CD4-positive, alpha-beta memory T cell (primary cell): ENCODE measurements at regions not wholly inside any gene's neighbourhood (a gene's known extent, or its start where the extent isn't known, plus 50 kb on each side); places are given as distances from the start of the nearest gene placed in this dataset.

Experiments
- CTCF ChIA-PET: fragments of 350-600 bp; sonication (Branson Sonifier 250); formaldehyde crosslinking; loops from one replicate; lab custom pipeline; 2021; ENCODE audit warnings: inconsistent platforms; ENCODE audit not compliant: partially characterized antibody; lab: Charles Lee
- POLR2A ChIA-PET: fragments of 350-600 bp; sonication (Branson Sonifier 250); formaldehyde crosslinking; loops from one replicate; lab custom pipeline; 2021; ENCODE audit not compliant: partially characterized antibody; lab: Charles Lee
- DNase-seq, 5 donors: peaks; one replicate each; pipeline versions ENCODE4 v3.0.0 to v3.0.0-alpha.2; 2020 to 2022; ENCODE audit warnings: mixed read lengths in 1 of 5
- H3K27ac ChIP-seq: one replicate; pipeline ENCODE4 v1.7.0; 2013; ENCODE audit warnings: low read depth, low read length
- H3K27me3 ChIP-seq: 2 replicates; pipeline ENCODE4 v1.7.0; 2013; ENCODE audit warnings: mild to moderate bottlenecking, low read length, moderate library complexity; ENCODE audit not compliant: insufficient read depth
- H3K36me3 ChIP-seq: 2 replicates; pipeline ENCODE4 v1.7.0; 2013; ENCODE audit warnings: mild to moderate bottlenecking, low read length, moderate library complexity; ENCODE audit not compliant: insufficient read depth
- H3K4me1 ChIP-seq: 2 replicates; pipeline ENCODE4 v1.7.0; 2013; ENCODE audit warnings: mild to moderate bottlenecking, low read length, moderate library complexity; ENCODE audit not compliant: insufficient read depth
- H3K4me3 ChIP-seq, 2 donors: one replicate each; pipeline ENCODE4 v1.7.0; 2013; ENCODE audit warnings: low read length in 2 of 2, mild to moderate bottlenecking in 1 of 2
- H3K9me3 ChIP-seq, 2 donors: one replicate each; pipeline ENCODE4 v1.7.0; 2013; ENCODE audit warnings: low read length in 2 of 2, control low read depth in 1 of 2; ENCODE audit not compliant: control insufficient read depth in 1 of 2
- H3K27ac Mint-ChIP-seq, 7 donors: one replicate each; pipeline ENCODE4 v1.8.0; 2020 to 2021; ENCODE audit warnings: mixed read lengths in 7 of 7, mild to moderate bottlenecking in 6 of 7, inconsistent platforms in 3 of 7, moderate library complexity in 3 of 7
- H3K27me3 Mint-ChIP-seq, 2 donors: one replicate each; pipeline ENCODE4 v1.8.0; 2020 to 2021; ENCODE audit warnings: mixed read lengths in 2 of 2
- H3K36me3 Mint-ChIP-seq, 2 donors: one replicate each; pipeline ENCODE4 v1.8.0; 2020 to 2021; ENCODE audit warnings: mixed read lengths in 2 of 2, inconsistent platforms in 1 of 2, mild to moderate bottlenecking in 1 of 2
- H3K4me1 Mint-ChIP-seq, 4 donors: one replicate each; pipeline ENCODE4 v1.8.0; 2020 to 2021; ENCODE audit warnings: mixed read lengths in 4 of 4, mild to moderate bottlenecking in 1 of 4
- H3K4me3 Mint-ChIP-seq, 8 donors: one replicate each; pipeline ENCODE4 v1.8.0; 2020 to 2021; ENCODE audit warnings: mixed read lengths in 8 of 8, mild to moderate bottlenecking in 7 of 8, moderate library complexity in 6 of 8, inconsistent platforms in 3 of 8
- H3K9me3 Mint-ChIP-seq, 8 donors: one replicate each; pipeline ENCODE4 v1.8.0; 2020 to 2021; ENCODE audit warnings: mixed read lengths in 8 of 8, mild to moderate bottlenecking in 5 of 8, inconsistent platforms in 3 of 8, moderate library complexity in 1 of 8
- intact Hi-C: fragments of 100-400 bp; cut with micrococcal nuclease; formaldehyde crosslinking; loops from one replicate; pipeline ENCODE4 v1.15.1; 2023

DNA sequence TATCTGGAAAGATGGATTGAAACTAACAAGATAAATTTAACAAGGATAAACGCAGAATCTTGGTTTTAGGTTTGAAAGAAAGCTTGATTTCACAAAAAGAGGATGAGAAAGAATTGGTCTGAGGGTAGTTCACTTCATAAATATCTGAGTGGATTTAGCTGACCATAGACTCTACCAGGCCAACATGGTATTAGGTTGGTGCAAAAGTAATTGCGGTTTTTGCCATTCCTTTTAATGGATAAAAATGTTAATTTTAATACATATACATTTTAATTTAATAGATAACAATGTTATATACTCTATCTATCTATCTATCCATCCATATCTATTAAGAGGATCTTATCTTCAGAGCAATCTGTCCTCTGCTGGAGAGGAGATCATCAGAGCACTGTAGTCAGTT is 70.2 kb upstream of the PLXNA2 start:
- Histone ChIP-seq H3K4me1 (no peaks in the 10 kb centered on the region), H3K4me3 (no peak overlapping the region), H3K36me3 (no peaks in the 10 kb centered on the region), H3K9me3 (no peaks in the 10 kb centered on the region), H3K27ac (no peak overlapping the region), H3K27me3 (no peaks in the 10 kb centered on the region)
- peaks cover 0 to 1% (median 0%) of the 10 kb centered on the region in 8 donors for H3K9me3 Mint-ChIP-seq
- H3K27ac Mint-ChIP-seq: no peak overlapping the region
- peaks cover 6 to 9% of the 10 kb centered on the region in 2 donors for H3K27me3 Mint-ChIP-seq
- CTCF ChIA-PET: no interaction called here
- DNase-seq: no peak
- no peak overlapping the region for H3K4me3 Mint-ChIP-seq
- H3K4me1 Mint-ChIP-seq: no peaks in the 10 kb centered on the region
- no peaks in the 10 kb centered on the region for H3K36me3 Mint-ChIP-seq
- intact Hi-C loops: no loop called here
- POLR2A ChIA-PET: no interaction called here

DNA sequence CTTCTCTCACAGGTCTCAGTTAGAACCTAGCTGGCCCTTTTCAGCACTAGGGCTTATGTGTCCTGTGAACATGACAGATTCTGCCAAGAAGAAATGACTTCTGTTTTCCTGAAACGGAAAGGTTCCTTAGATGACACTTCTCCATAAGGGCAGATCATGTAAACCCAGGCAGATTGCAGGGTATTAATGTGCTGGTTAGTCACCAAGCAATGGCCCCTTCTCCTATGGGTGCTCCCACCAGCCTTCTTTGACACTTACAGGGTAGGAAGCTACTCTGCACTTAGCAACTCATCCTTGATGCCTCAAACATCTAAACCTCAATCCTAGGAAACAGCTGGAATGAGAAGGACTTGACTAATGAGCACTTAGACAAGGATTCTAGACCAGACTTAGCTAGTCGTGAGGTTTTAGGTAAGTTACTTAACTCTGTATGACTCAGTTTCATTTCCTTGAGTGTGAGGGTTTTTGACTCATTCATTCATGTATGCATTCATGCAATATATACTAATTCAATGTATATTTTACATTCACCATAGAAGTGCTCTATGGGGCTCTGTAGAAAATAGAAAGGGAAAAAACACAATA is 74.1 kb upstream of the PLXNA2 start:
- Histone ChIP-seq H3K27me3 (no peaks in the 10 kb centered on the region), H3K27ac (no peak overlapping the region), H3K9me3 (no peaks in the 10 kb centered on the region), H3K4me1 (no peaks in the 10 kb centered on the region), H3K4me3 (no peak overlapping the region), H3K36me3 (no peaks in the 10 kb centered on the region)
- no peaks in the 10 kb centered on the region for H3K4me1 Mint-ChIP-seq
- no peaks in the 10 kb centered on the region for H3K36me3 Mint-ChIP-seq
- H3K27me3 Mint-ChIP-seq: peaks cover 3 to 8% of the 10 kb centered on the region in 2 donors
- H3K27ac Mint-ChIP-seq: no peak overlapping the region
- no peak for DNase-seq
- no peak overlapping the region for H3K4me3 Mint-ChIP-seq
- intact Hi-C loops: no loop called here
- POLR2A ChIA-PET: no interaction called here
- H3K9me3 Mint-ChIP-seq: no peaks in the 10 kb centered on the region
- CTCF ChIA-PET: no interaction called here

DNA sequence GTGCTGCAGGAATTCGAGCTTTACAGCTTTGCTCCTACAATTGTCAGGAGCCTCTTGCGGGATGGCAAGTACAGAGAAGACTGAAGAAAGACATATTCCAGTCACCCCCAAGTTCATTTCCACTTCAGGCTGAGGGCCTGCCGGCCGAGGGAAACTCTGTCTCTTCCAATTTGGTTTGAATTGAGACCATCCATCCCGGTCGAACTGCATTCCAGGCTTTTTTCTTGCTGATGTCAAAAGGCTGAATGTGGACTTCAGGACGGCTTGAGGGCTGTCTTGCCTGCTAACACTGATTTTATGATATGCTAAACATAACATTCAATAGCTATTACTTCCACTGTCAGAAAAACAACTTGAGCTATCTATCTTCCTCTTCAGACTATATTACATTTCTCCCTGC is 79.8 kb upstream of the PLXNA2 start:
- H3K36me3 Mint-ChIP-seq: no peaks in the 10 kb centered on the region
- intact Hi-C loops: no loop called here
- no peaks in the 10 kb centered on the region for H3K4me1 Mint-ChIP-seq
- H3K27me3 Mint-ChIP-seq: peaks cover 2 to 18% of the 10 kb centered on the region in 2 donors
- no peak overlapping the region for H3K4me3 Mint-ChIP-seq
- Histone ChIP-seq H3K36me3 (no peaks in the 10 kb centered on the region), H3K27me3 (no peaks in the 10 kb centered on the region), H3K9me3 (no peaks in the 10 kb centered on the region), H3K27ac (no peak overlapping the region), H3K4me1 (no peaks in the 10 kb centered on the region), H3K4me3 (no peak overlapping the region)
- DNase-seq: no peak
- no peak overlapping the region for H3K27ac Mint-ChIP-seq
- ChIA-PET CTCF (no interaction called here), POLR2A (no interaction called here)
- no peaks in the 10 kb centered on the region for H3K9me3 Mint-ChIP-seq

DNA sequence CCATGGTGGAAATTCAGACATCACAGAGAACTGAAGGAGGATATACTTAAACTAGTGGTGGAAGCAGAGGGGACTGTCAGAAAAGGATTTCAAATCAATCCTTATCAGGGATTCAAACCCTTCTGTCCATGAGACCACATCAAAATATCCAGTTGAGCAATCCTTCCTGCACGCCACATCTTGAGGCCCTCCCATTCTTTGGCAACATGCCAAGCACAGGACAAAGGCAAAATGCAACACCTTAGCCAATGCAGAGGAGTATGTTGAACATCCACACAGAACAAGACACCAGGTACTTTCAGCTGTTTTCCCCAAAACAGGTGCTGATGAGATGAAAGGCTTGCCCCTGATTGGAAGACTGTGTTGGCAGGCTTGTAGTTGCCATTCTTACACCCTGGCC is 81.8 kb upstream of the PLXNA2 start:
- no peak overlapping the region for H3K27ac Mint-ChIP-seq
- Histone ChIP-seq H3K27ac (no peak overlapping the region), H3K36me3 (no peaks in the 10 kb centered on the region), H3K4me1 (no peaks in the 10 kb centered on the region), H3K4me3 (no peak overlapping the region), H3K27me3 (no peaks in the 10 kb centered on the region), H3K9me3 (no peaks in the 10 kb centered on the region)
- CTCF ChIA-PET: no interaction called here
- intact Hi-C loops: no loop called here
- no peaks in the 10 kb centered on the region for H3K36me3 Mint-ChIP-seq
- peaks cover 6 to 13% of the 10 kb centered on the region in 2 donors for H3K27me3 Mint-ChIP-seq
- no peaks in the 10 kb centered on the region for H3K9me3 Mint-ChIP-seq
- H3K4me3 Mint-ChIP-seq: no peak overlapping the region
- DNase-seq: no peak
- POLR2A ChIA-PET: no interaction called here
- no peaks in the 10 kb centered on the region for H3K4me1 Mint-ChIP-seq

DNA sequence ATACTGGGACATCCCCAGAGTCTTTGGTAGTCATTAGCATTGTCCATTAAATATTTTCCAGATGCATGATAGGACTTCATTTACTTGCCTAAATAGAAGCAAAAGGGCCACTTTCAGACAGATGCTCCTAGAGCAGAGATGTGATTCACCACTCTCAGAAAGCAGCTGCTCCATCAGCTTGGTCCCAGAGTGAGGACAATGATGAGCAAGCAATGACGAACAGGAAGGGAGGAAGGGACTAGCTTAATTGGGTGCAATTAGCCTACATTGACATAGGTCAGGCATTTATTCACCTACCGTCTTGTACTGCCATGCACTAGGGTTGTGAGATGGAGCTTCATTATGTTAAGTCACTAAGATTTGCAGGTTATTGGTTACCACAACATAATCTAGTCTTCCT is 85.1 kb upstream of the PLXNA2 start:
- H3K36me3 Mint-ChIP-seq: no peaks in the 10 kb centered on the region

DNA sequence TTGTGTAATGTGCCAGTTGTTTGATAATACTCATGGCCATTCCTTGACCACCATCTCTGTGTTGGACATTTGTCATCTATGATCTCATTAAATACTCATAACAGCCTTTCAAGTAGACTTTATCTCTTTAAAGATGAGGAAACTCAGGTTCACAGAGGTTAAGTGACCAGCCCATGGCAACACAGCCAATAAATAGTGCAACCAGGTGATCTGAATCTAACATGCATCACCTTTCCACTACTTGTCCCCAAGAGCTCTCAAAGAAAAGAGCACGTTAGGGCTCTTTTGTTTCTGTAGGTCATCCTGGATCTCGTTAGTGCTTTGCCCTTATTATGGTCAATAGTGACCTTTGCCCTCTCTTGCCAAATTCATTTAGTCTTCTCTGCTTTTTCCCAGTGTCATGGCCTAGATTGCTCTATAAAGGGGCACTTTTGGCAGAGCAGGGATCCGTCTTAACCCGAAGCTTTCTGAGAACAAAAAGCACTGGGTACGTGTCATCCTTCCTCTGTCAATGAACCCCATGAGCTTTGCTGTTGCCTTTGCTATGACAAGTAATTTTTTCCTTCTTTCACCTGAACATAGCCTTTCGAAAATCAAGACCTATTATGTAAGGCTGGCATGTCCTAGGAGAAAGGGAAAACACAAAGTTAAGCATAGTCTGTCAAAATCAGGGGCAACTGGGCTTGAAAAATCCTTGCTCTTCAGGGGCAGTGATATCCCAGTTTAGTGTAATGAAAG is 88.0 kb upstream of the PLXNA2 start:
- no peaks in the 10 kb centered on the region for H3K36me3 Mint-ChIP-seq
- no peaks in the 10 kb centered on the region for H3K9me3 Mint-ChIP-seq
- Histone ChIP-seq H3K9me3 (no peaks in the 10 kb centered on the region), H3K36me3 (no peaks in the 10 kb centered on the region), H3K4me1 (no peaks in the 10 kb centered on the region), H3K4me3 (no peak overlapping the region), H3K27me3 (no peaks in the 10 kb centered on the region), H3K27ac (no peak overlapping the region)
- H3K27me3 Mint-ChIP-seq: peaks cover 14% of the 10 kb centered on the region in 2 donors
- POLR2A ChIA-PET: no interaction called here
- DNase-seq: no peak
- H3K4me3 Mint-ChIP-seq: no peak overlapping the region
- H3K27ac Mint-ChIP-seq: no peak overlapping the region
- H3K4me1 Mint-ChIP-seq: no peaks in the 10 kb centered on the region
- CTCF ChIA-PET: no interaction called here
- intact Hi-C loops: no loop called here

More for the DNA sequence above, 85.1 kb upstream of the PLXNA2 start:
- Histone ChIP-seq H3K4me3 (no peak overlapping the region), H3K9me3 (no peaks in the 10 kb centered on the region), H3K27me3 (no peaks in the 10 kb centered on the region), H3K27ac (no peak overlapping the region), H3K36me3 (no peaks in the 10 kb centered on the region), H3K4me1 (no peaks in the 10 kb centered on the region)
- Mint-ChIP-seq H3K4me3 (no peak overlapping the region), H3K4me1 (no peaks in the 10 kb centered on the region), H3K27me3 (peaks cover 8 to 14% of the 10 kb centered on the region in 2 donors), H3K9me3 (no peaks in the 10 kb centered on the region), H3K27ac (no peak overlapping the region)
- POLR2A ChIA-PET: no interaction called here
- CTCF ChIA-PET: no interaction called here
- DNase-seq: no peak
- intact Hi-C loops: no loop called here

DNA sequence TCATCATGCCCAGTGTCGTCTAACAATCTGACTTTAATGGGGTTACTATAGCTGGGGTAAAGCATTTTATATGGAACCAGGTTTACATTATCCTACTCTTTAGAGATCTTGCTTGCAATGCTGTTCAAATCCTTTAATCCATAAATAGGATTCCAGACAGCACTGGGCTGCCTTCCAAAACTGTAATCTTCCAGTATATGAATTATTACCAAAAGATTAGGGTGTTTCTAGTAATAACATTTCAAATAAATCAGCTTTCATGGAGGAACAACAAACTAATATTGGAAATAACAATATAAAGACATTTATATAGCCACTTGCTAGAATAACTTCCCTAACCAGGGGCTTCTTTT is 88.6 kb upstream of the PLXNA2 start:
- ChIA-PET POLR2A (no interaction called here), CTCF (no interaction called here)
- Mint-ChIP-seq H3K4me1 (no peaks in the 10 kb centered on the region), H3K27ac (no peak overlapping the region), H3K4me3 (no peak overlapping the region), H3K27me3 (peaks cover 14 to 15% of the 10 kb centered on the region in 2 donors), H3K9me3 (no peaks in the 10 kb centered on the region), H3K36me3 (no peaks in the 10 kb centered on the region)
- Histone ChIP-seq H3K4me1 (no peaks in the 10 kb centered on the region), H3K9me3 (no peaks in the 10 kb centered on the region), H3K36me3 (no peaks in the 10 kb centered on the region), H3K4me3 (no peak overlapping the region), H3K27ac (no peak overlapping the region), H3K27me3 (no peaks in the 10 kb centered on the region)
- DNase-seq: no peak
- intact Hi-C loops: no loop called here
